Spleen (tissue), 7 donors: ENCODE measurements at regions not wholly inside any gene's neighbourhood (a gene's known extent, or its start where the extent isn't known, plus 50 kb on each side); places are given as distances from the start of the nearest gene placed in this dataset.

Experiments used
- POLR2A ChIP-seq, 3 donors: fragments of 450-650 bp; IDR thresholded peaks; one replicate each; pipeline ENCODE4 v1.5.1; 2017; ENCODE audit warnings: antibody characterized with exemption in 3 of 3, mild to moderate bottlenecking in 1 of 3
- TF ChIP-seq, protein P1 (sequence below), 11 experiments: fragments of 200-600 bp in 7 of 11; fragments of 450-650 bp in 4 of 11; sonication (generic) in 4 of 11; IDR thresholded peaks in 8 of 11; conservative IDR thresholded peaks in 3 of 11; 1 replicate in 7 of 11; 2 replicates in 4 of 11; pipeline versions ENCODE4 v1.4.0 to v1.8.0; 2016 to 2021; ENCODE audit warnings: antibody characterized with exemption in 11 of 11, inconsistent platforms in 4 of 11, mild to moderate bottlenecking in 1 of 11
- donor health status: DM: no; HTN: no; CAD: no; lungs with moderate emphysema.
- donor health status: DM: no; HTN: no; CAD: no.
- donor health status: DM: no; HTN: no; CAD: no.

- TF ChIP-seq, protein P1, sequence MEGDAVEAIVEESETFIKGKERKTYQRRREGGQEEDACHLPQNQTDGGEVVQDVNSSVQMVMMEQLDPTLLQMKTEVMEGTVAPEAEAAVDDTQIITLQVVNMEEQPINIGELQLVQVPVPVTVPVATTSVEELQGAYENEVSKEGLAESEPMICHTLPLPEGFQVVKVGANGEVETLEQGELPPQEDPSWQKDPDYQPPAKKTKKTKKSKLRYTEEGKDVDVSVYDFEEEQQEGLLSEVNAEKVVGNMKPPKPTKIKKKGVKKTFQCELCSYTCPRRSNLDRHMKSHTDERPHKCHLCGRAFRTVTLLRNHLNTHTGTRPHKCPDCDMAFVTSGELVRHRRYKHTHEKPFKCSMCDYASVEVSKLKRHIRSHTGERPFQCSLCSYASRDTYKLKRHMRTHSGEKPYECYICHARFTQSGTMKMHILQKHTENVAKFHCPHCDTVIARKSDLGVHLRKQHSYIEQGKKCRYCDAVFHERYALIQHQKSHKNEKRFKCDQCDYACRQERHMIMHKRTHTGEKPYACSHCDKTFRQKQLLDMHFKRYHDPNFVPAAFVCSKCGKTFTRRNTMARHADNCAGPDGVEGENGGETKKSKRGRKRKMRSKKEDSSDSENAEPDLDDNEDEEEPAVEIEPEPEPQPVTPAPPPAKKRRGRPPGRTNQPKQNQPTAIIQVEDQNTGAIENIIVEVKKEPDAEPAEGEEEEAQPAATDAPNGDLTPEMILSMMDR (IDR thresholded peaks at IDR 0.05 in 8 of 11, conservative IDR thresholded peaks at IDR 0.05 in 3 of 11) = no peak
- no peak for TF ChIP-seq POLR2A (IDR thresholded peaks at IDR 0.05)
Observed at GRCh38 chr3:82957696-82958095, 1196.3 kb upstream of the GBE1 start.
